Upper lobe of left lung (tissue), 4 donors: ENCODE measurements at regions not wholly inside any gene's neighbourhood (a gene's known extent, or its start where the extent isn't known, plus 50 kb on each side); places are given as distances from the start of the nearest gene placed in this dataset.

Experiments used
- EP300 ChIP-seq, 4 donors: sonication (generic); formaldehyde crosslinking; IDR thresholded peaks; one replicate each; pipeline ENCODE4 v1.5.1; 2017; ENCODE audit warnings: antibody characterized with exemption in 4 of 4, control low read depth in 2 of 4
- POLR2A ChIP-seq, 4 donors: fragments of 450-650 bp; IDR thresholded peaks; one replicate each; pipeline ENCODE4 v1.5.1; 2016 to 2017; ENCODE audit warnings: antibody characterized with exemption in 4 of 4, mild to moderate bottlenecking in 2 of 4
- TF ChIP-seq, protein P1 (sequence below), 6 experiments: fragments of 450-650 bp in 4 of 6; fragments of 200-600 bp in 2 of 6; sonication (generic) in 2 of 6; IDR thresholded peaks; one replicate each; pipeline ENCODE4 v1.5.1; 2016 to 2019; ENCODE audit warnings: antibody characterized with exemption in 6 of 6

DNA sequence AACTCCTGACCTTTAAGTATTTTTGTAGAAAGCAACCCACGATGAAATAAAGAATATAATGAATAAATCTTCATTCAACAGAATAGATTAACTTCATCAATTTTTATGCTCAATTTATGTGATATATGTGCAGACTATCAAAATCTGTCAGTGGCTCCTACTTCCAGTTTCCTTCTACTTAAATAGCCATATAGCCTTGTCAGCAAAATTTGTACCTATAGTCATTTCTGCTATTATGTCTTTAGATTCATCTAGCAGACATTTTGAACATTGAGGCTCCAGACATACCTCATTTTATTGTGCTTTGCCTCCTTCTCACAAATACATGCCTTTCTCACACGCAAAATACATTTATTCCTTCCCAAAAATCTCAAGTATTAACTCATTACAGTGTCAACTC, 971.7 kb downstream of the FAM133A start:
- TF ChIP-seq, protein P1, sequence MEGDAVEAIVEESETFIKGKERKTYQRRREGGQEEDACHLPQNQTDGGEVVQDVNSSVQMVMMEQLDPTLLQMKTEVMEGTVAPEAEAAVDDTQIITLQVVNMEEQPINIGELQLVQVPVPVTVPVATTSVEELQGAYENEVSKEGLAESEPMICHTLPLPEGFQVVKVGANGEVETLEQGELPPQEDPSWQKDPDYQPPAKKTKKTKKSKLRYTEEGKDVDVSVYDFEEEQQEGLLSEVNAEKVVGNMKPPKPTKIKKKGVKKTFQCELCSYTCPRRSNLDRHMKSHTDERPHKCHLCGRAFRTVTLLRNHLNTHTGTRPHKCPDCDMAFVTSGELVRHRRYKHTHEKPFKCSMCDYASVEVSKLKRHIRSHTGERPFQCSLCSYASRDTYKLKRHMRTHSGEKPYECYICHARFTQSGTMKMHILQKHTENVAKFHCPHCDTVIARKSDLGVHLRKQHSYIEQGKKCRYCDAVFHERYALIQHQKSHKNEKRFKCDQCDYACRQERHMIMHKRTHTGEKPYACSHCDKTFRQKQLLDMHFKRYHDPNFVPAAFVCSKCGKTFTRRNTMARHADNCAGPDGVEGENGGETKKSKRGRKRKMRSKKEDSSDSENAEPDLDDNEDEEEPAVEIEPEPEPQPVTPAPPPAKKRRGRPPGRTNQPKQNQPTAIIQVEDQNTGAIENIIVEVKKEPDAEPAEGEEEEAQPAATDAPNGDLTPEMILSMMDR (IDR thresholded peaks at IDR 0.05) = no peak
- TF ChIP-seq POLR2A (IDR thresholded peaks at IDR 0.05) (no peak), EP300 (IDR thresholded peaks at IDR 0.05) (no peak)
